IMR-90 (cell line): ENCODE measurements at regions not wholly inside any gene's neighbourhood (a gene's known extent, or its start where the extent isn't known, plus 50 kb on each side); places are given as distances from the start of the nearest gene placed in this dataset.

ENCODE experiments used
- ATAC-seq: fragments of 200-7000 bp; cut with Tn5 transposase; 2 replicates; pipeline ENCODE4 v1.9.1; 2020; ENCODE audit warnings: low read depth, mild to moderate bottlenecking, moderate library complexity
- BruUV-seq: library from RNA; stranded (reverse); fragments of 400-500 nt; replicated peaks from 2 replicates; lab custom pipeline; 2021; lab: Mats Ljungman, UMichigan
- CTCF ChIA-PET: fragments of 300-600 bp; formaldehyde crosslinking; extraction: SDS; loops from one replicate; lab custom pipeline; 2021; ENCODE audit warnings: antibody characterized with exemption; lab: Yijun Ruan, JAX
- POLR2A ChIA-PET: fragments of 300-600 bp; sonication (Branson Sonifier 250); formaldehyde crosslinking; loops from one replicate; lab custom pipeline; 2022; ENCODE audit warnings: antibody characterized with exemption; ENCODE audit not compliant: unreplicated experiment; lab: Charles Lee
- DNase-seq: peaks from one replicate; pipeline ENCODE4 v3.0.0; 2013
- H2AFZ ChIP-seq: replicated peaks from 2 replicates; pipeline ENCODE3; 2013; ENCODE audit warnings: low read length, mild to moderate bottlenecking; ENCODE audit not compliant: poor library complexity
- H2AK5ac ChIP-seq: 2 replicates; pipeline ENCODE4 v1.6.1; 2013; ENCODE audit warnings: low read depth, low read length, inconsistent platforms
- H2AK9ac ChIP-seq: replicated peaks from 2 replicates; pipeline ENCODE3; 2013; ENCODE audit warnings: mild to moderate bottlenecking, low read depth, low read length, moderate library complexity; ENCODE audit not compliant: poor library complexity
- H2BK120ac ChIP-seq: 2 replicates; pipeline ENCODE4 v1.6.1; 2013; ENCODE audit warnings: low read depth, low read length, inconsistent platforms
- H2BK15ac ChIP-seq: 3 replicates; pipeline ENCODE4 v1.6.1; 2013; ENCODE audit warnings: low read depth, low read length, inconsistent platforms
- H2BK20ac ChIP-seq: 2 replicates; pipeline ENCODE4 v1.6.1; 2013; ENCODE audit warnings: low read depth, mild to moderate bottlenecking, inconsistent platforms, low read length, moderate library complexity
- H2BK5ac ChIP-seq: 2 replicates; pipeline ENCODE4 v1.6.1; 2013; ENCODE audit warnings: mild to moderate bottlenecking, low read depth, low read length, inconsistent platforms; ENCODE audit not compliant: poor library complexity, severe bottlenecking
- H3K14ac ChIP-seq: replicated peaks from 2 replicates; pipeline ENCODE4 v1.6.1; 2013; ENCODE audit warnings: low read depth, low read length, inconsistent platforms
- H3K18ac ChIP-seq: 2 replicates; pipeline ENCODE4 v1.6.1; 2013; ENCODE audit warnings: low read depth, low read length, control low read depth
- H3K23ac ChIP-seq: 2 replicates; pipeline ENCODE4 v1.6.1; 2013; ENCODE audit warnings: low read depth, low read length, inconsistent platforms
- H3K27ac ChIP-seq: 2 replicates; pipeline ENCODE4 v1.5.1; 2013; ENCODE audit warnings: mild to moderate bottlenecking, control low read depth, low read length; ENCODE audit not compliant: insufficient read depth
- H3K27me3 ChIP-seq: 2 replicates; pipeline ENCODE4 v1.6.1; 2013; ENCODE audit warnings: low read length; ENCODE audit not compliant: control insufficient read depth, insufficient read depth
- H3K36me3 ChIP-seq: 2 replicates; pipeline ENCODE4 v1.6.1; 2013; ENCODE audit warnings: low read length, mixed read lengths; ENCODE audit not compliant: control insufficient read depth, insufficient read depth
- H3K4ac ChIP-seq: 2 replicates; pipeline ENCODE4 v1.6.1; 2013; ENCODE audit warnings: low read depth, low read length, inconsistent platforms
- H3K4me1 ChIP-seq: 2 replicates; pipeline ENCODE4 v1.6.1; 2013; ENCODE audit warnings: low read length, mixed read lengths; ENCODE audit not compliant: control insufficient read depth, insufficient read depth
- H3K4me2 ChIP-seq: 2 replicates; pipeline ENCODE4 v1.6.1; 2013; ENCODE audit warnings: low read depth, mild to moderate bottlenecking, control low read depth, low read length, moderate library complexity
- H3K4me3 ChIP-seq: 2 replicates; pipeline ENCODE4 v1.5.1; 2013; ENCODE audit warnings: low read depth, mild to moderate bottlenecking, control low read depth, low read length, moderate library complexity; ENCODE audit not compliant: insufficient read depth
- H3K56ac ChIP-seq: 2 replicates; pipeline ENCODE4 v1.6.1; 2013; ENCODE audit warnings: low read length, inconsistent platforms; ENCODE audit not compliant: insufficient read depth; ENCODE audit errors: extremely low read depth
- H3K79me1 ChIP-seq, 2 experiments: 2 replicates each; pipeline ENCODE4 v1.6.1; 2013; ENCODE audit warnings: low read length in 2 of 2, inconsistent platforms in 1 of 2, low read depth in 1 of 2
- H3K9ac ChIP-seq: 2 replicates; pipeline ENCODE4 v1.6.1; 2013; ENCODE audit warnings: low read depth, low read length, control low read depth
- H3K9me1 ChIP-seq: 2 replicates; pipeline ENCODE4 v1.6.1; 2013; ENCODE audit warnings: low read length, inconsistent platforms; ENCODE audit not compliant: insufficient read depth
- H3K9me3 ChIP-seq: 2 replicates; pipeline ENCODE4 v1.6.1; 2013; ENCODE audit warnings: low read length; ENCODE audit not compliant: control insufficient read depth, insufficient read depth
- H4K20me1 ChIP-seq: 2 replicates; pipeline ENCODE4 v1.6.1; 2013; ENCODE audit warnings: low read length, inconsistent platforms; ENCODE audit not compliant: insufficient read depth
- H4K5ac ChIP-seq: 2 replicates; pipeline ENCODE4 v1.6.1; 2013; ENCODE audit warnings: mild to moderate bottlenecking, low read depth, low read length, control low read depth
- H4K8ac ChIP-seq, 2 experiments: 2 replicates each; pipeline ENCODE4 v1.6.1; 2013; ENCODE audit warnings: low read depth in 2 of 2, low read length in 2 of 2, control low read depth in 1 of 2, inconsistent platforms in 1 of 2
- H4K91ac ChIP-seq: 2 replicates; pipeline ENCODE4 v1.6.1; 2013; ENCODE audit warnings: low read depth, low read length, inconsistent platforms; ENCODE audit not compliant: insufficient read depth
- NFE2L2 ChIP-seq: fragments of 150-350 bp; IDR thresholded peaks from 2 replicates; pipeline ENCODE4 v1.6.1; 2016; ENCODE audit warnings: low read depth, mild to moderate bottlenecking, low read length
- RAD21 ChIP-seq: IDR thresholded peaks from 2 replicates; pipeline ENCODE4 v1.6.1; 2012; ENCODE audit warnings: low read length, improper control_type of control experiment
- WGBS, 2 experiments: methylation state at CpG; one replicate each; pipeline versions ENCODE4 v1.1.5 to v1.1.7; 2013; ENCODE audit warnings: missing lambda C conversion rate in 2 of 2; ENCODE audit not compliant: insufficient read length in 1 of 2; ENCODE audit errors: extremely low coverage in 2 of 2; 5-methylcytosine and 5-hydroxymethylcytosine counted together
- dilution Hi-C: fragments of 300-500 bp; cut with HindIII; formaldehyde crosslinking; loops from one replicate; pipeline ENCODE4 v1.14.3; 2018; ENCODE audit warnings: low sequenced_read_pairs; ENCODE audit not compliant: unreplicated experiment
- in situ Hi-C: fragments of 300-500 bp; cut with MboI; formaldehyde crosslinking; loops from 3 replicates; pipeline ENCODE4 v1.14.3; 2019; ENCODE audit warnings: low sequenced_read_pairs, inconsistent platforms, mixed read lengths
- intact Hi-C: fragments of 100-400 bp; cut with micrococcal nuclease; formaldehyde crosslinking; loops from 2 replicates; pipeline ENCODE4 v1.10.0; 2022

DNA sequence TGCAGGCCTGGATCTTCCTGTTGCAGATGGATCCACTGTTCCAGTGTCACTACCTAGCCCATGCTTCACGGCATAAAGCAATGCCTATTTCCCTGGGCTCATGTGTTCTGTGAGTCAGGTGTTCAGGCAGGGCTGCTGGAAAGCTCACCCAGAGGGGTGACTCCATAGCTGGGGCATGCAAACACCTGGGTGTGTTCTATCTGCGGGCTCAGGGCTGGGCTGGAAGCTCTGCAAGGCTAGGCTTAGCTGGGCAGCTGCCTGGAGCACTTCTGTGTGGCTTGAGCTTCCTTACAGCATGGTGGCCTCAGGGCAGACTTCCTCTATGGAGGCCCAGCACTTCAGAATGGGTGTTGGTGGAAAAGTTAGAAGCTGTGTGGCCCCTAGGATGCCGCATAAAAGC lies 139.9 kb downstream of the GADD45G start:
- H4K91ac ChIP-seq: no peak overlapping the region
- ATAC-seq: no peak
- H3K56ac ChIP-seq: no peak overlapping the region
- in situ Hi-C loops (no loop called here), intact Hi-C loops (no loop called here), dilution Hi-C loops (no loop called here)
- H3K4me1 ChIP-seq: no peaks in the 10 kb centered on the region
- no peak overlapping the region for H3K27ac ChIP-seq
- no peak overlapping the region for H4K5ac ChIP-seq
- H3K9ac ChIP-seq: no peak overlapping the region
- no peak overlapping the region for H3K4me3 ChIP-seq
- no peak overlapping the region for H3K23ac ChIP-seq
- no peaks in the 10 kb centered on the region for H3K79me1 ChIP-seq
- no peak for TF ChIP-seq RAD21
- TF ChIP-seq NFE2L2: no peak
- H3K4ac ChIP-seq: no peak overlapping the region
- no peaks in the 10 kb centered on the region for H3K9me1 ChIP-seq
- H2BK15ac ChIP-seq: no peak overlapping the region
- H2AK9ac ChIP-seq: no peak overlapping the region
- H2AK5ac ChIP-seq: no peak overlapping the region
- H3K9me3 ChIP-seq: peaks cover 2% of the 10 kb centered on the region; the same call in 1 of the 2 replicates
- no TSS peak for BruUV-seq
- H2BK5ac ChIP-seq: no peak overlapping the region
- H2BK20ac ChIP-seq: no peak overlapping the region
- CTCF ChIA-PET: no interaction called here
- no peak overlapping the region for H2BK120ac ChIP-seq
- no peak overlapping the region for H3K4me2 ChIP-seq
- no peak overlapping the region for H2AFZ ChIP-seq
- H3K36me3 ChIP-seq: no peaks in the 10 kb centered on the region
- no peak overlapping the region for H4K8ac ChIP-seq
- POLR2A ChIA-PET: no interaction called here
- H3K18ac ChIP-seq: no peak overlapping the region
- no peak for DNase-seq
- no peak overlapping the region for H3K14ac ChIP-seq
- no peaks in the 10 kb centered on the region for H3K27me3 ChIP-seq
- WGBS, 2 experiments: no CpG with 5 or more reads among the region's 3 CpGs
- H4K20me1 ChIP-seq: no peaks in the 10 kb centered on the region
